Left colon (tissue), 2 donors: ENCODE measurements at regions not wholly inside any gene's neighbourhood (a gene's known extent, or its start where the extent isn't known, plus 50 kb on each side); places are given as distances from the start of the nearest gene placed in this dataset.

ENCODE experiments used
- ATAC-seq: fragments of 200-7000 bp; cut with Tn5 transposase; one replicate; pipeline ENCODE4 v1.9.1; 2020; ENCODE audit warnings: mild to moderate bottlenecking, moderate library complexity
- DNase-seq, 2 donors: peaks; one replicate each; pipeline ENCODE4 v3.0.0-alpha.2; 2020
- intact Hi-C, 2 donors: fragments of 100-400 bp; cut with DNase I in 1 of 2; cut with micrococcal nuclease in 1 of 2; formaldehyde crosslinking; loops; one replicate each; pipeline versions ENCODE4 v1.11.2 to v1.14.0; 2022; cut with DNase I, micrococcal nuclease
- donor health status: DM: no; HTN: no; CAD: no.
- donor health status: DM: yes; HTN: yes; CAD: no.

DNA sequence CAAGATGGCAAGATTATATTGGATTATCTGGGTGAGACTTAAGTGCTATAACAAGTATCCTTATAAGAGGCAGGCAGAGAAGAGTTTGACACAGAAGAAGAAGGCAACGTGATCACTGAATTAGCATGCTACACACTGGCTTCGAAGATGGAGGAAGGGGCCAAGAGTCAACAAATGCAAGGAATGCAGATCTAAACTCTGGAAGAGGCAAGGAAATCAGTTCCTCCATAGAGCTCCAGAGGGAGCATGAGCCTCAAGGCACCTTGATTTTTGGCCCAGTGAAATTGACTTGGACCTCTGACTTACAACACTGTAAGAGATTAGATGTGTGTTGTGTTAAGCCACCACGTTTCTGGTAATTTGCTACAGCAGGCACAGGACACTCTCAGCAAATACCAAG, 536.4 kb upstream of the SEL1L start:
- intact Hi-C loops, result no loop called here
- DNase-seq, result no peak
- ATAC-seq, result no peak

DNA sequence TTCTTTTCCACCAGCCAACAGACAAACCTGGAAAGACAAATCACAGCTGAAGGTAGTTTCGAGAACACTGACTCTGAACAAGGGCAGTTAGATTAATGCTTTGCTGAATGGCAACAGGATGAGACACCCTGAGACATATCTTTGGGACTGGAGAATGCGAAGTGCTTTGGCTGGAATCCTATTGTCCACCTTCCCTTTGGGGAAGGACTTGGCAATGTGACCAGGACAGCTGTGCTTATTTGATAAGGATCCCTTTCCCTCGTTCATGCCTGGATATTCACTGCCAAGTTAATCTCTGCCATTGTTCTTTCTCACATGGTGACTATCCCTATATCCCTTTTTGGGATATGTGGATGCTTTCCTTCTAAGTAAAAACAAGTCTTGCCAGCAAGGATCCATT, 537.1 kb upstream of the SEL1L start:
- ATAC-seq, result no peak
- DNase-seq, result no peak
- intact Hi-C loops, result no loop called here

DNA sequence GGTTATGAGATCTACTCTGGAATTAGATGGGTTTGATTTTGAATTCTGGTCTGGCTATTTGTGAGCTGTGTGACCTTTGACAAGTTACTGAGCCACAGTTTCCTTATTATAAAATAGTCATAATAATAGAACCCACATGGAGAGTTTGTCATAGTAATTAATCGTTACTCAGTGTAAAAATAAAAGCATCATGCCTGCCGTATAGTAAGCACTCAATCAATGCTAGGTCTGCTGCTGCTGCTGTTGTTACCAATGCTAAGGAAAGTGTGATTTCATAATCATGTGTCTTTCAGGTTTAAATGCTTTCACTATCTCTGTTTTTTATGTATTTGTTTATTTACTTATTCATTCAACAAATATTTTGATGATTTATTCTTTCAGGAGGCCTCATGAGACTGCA, 539.9 kb upstream of the SEL1L start:
- no peak for ATAC-seq
- no peak for DNase-seq
- intact Hi-C loops, result no loop called here

DNA sequence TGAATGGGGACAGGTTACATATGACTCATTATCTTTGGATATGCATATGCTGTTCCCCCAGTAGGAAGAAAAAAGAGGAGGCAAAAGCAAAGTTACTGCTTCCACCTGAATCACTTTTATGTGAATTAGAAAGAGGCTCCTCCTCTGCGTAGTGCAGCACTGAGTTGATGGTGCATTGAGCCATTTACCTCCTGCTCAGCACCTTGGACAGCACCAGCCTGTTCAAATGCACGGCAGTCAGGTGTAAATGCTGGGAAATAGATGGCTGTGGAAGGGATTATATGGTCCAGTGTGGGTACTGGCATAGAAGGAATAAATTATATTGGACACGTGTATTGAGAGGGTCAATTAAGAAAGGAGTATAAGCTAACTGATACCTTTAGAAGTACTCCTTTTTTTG, 541.9 kb upstream of the SEL1L start:
- DNase-seq (peak in 1 of 2 donors; percentile 13), ATAC-seq (no peak)
- intact Hi-C loops, result no loop called here

DNA sequence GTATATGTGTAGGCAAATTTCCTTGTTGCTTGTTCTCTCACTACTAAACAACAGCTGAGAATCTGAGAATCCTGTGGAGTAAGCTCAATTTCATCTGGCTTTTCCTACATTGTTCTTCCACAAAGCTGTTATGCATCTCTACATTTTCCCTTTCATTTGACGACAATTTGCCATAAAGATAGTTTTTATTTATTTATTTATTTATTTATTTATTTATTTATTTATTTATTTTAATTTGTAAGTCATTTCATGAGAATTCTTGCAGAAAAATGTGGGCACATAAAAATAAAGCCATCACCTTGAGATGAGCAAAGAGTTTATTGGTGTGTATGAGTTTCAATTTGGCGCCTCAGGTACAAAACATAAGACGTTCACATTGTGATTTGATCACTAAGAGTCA, 545.9 kb upstream of the SEL1L start:
- ATAC-seq (no peak), DNase-seq (no peak)
- intact Hi-C loops, result no loop called here

DNA sequence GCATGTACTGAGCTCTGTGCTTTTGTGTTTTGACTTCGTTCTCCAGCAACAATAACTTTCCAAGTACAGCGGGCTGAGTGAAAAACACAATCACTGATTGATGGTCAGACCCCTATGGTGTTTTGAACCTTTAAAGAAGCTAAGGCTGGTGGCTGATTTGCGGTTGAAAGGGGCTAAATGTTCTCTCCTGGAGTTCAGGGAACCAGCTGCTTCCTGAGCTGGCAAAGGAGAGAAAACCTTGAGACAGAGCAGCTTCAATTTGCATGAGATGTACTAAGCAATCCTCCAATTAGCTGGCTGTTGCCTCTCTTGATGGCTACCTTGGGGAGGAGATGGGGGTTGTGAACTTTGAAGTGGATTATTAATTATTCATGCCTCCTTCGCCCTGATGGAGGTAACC, 546.7 kb upstream of the SEL1L start:
- no peak for ATAC-seq
- no peak for DNase-seq

DNA sequence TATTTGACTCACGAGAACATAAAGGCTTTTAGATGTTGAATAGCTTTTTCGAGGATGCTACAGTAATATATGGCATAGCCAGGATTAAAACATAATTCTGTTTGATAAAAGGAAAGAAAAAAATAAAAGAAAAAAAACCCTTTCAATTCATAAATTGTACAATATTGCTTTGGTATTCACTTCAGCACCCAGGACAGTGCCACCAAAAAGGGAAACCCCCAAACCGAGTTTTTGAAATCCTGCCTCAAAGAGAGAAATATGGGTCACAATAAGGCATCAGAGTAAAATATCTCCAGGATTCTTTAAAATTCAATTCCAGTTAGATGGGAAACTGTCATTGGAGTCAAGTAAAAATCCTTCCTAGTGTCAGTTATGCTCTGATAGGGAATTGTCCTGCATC, 551.2 kb upstream of the SEL1L start:
- ATAC-seq (no peak), DNase-seq (no peak)
- intact Hi-C loops, result no loop called here

More for the DNA sequence above, 546.7 kb upstream of the SEL1L start:
- intact Hi-C loops, result no loop called here

DNA sequence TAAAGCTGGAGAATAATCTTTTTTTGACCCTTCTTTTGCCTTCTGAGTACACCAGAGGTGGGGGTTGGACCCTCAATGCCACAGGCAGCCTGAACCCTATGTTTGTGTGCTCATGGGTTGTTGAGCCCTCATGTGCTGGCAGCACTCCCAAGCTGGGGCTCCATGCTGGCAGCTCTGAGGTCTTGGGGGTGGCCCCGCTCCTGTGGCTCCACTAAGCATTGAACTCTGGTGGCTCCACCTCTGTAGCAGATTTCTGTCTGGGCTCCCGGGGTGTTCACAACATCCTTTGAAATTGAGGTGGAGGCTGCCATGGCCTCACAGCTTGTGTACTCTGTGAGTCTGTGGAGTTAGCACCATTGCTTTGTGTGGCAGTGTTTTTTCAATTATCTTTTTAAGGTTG, 557.4 kb upstream of the SEL1L start:
- intact Hi-C loops, result no loop called here
- DNase-seq (no peak), ATAC-seq (no peak)

DNA sequence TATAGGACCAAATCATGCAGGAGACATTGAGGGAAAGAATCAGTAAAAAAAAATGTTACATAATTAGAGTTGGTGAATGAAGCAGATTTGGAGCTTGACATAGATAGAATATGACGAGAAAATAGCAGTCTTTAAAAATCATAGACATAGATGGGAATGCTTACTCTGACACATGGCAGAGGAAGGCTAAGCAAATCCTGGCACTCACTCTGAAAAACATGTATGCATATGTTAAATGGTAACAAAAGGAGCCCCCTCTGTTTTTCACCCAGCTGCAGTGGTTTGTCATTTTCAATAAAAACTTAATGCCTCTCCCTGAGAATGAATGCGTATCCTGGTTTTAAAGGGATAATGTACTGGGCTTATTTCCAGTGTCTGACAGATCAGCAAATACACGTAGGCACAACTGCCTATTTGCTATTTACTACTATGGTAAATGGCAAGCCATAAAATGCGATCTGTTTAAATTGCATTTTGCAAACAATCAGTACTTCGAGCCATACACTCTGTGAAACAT, 561.2 kb upstream of the SEL1L start:
- ATAC-seq (no peak), DNase-seq (no peak)
- intact Hi-C loops, result no loop called here

DNA sequence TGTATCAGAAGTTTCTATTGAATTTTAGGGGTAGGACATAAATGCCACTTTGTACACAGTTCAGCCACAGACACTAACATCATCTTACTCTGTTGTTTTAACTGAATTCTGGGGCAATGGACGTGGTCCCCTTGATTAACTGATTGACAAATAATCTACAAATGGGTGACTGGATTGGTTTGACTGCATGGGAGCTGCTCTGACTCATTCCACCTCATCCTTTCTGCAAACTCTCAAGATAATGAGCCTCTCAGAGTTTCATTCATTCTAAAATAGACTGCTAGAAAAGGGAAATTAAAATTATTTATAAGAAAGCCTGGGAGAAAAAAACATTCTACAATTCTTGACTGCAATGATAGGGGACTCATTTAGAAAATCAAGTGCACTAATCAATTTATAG, 570.4 kb upstream of the SEL1L start:
- no peak for ATAC-seq
- intact Hi-C loops, result no loop called here
- DNase-seq, result no peak

DNA sequence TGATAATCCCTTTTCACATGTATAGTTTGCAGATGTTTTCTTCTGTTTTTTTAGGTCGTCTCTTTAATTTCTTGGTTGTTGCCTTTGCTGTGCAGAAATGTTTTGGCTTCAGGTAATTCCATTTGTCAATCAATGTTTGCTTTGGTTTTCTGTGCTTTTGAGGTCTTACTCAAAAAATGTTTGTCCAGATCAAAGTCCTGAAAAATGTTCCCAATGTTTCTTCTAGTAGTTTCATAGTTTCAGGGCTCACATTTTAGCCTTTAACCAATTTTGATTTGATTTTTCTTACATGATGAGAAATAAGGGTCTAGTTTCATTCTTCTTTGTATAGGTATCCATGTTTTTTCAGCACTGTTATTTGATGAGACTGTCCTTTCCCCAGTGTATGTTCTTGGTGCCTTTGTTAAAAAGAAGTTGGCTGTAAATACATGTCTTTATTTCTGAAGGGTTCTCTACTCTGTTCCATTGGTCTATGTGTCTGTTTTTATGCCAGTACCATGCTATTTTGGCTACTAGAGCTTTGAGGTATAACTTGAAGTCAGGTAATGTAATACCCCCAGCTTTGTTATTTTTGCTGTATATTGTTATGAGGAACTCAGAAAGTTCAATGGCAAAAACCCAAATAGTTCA, 578.7 kb upstream of the SEL1L start:
- intact Hi-C loops, result no loop called here
- DNase-seq (no peak), ATAC-seq (no peak)

DNA sequence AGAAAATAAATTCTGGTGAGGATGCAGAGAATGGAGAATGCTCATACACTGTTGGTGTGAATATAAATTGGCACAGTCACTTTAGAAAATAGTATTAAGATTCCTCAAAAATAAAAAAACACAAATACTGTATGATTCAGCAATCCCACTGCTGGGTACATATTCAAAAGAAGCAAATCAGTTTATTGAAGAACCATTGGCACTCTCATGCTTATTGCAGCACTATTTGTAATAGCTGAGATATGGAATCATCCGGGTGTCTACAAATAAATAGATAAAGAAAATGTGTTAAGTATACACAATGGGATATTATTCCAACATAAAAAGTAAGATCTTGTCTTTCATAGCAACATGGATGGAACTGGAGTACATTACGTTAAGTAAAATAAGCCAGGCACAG, 579.4 kb upstream of the SEL1L start:
- DNase-seq, result no peak
- intact Hi-C loops, result no loop called here
- no peak for ATAC-seq

DNA sequence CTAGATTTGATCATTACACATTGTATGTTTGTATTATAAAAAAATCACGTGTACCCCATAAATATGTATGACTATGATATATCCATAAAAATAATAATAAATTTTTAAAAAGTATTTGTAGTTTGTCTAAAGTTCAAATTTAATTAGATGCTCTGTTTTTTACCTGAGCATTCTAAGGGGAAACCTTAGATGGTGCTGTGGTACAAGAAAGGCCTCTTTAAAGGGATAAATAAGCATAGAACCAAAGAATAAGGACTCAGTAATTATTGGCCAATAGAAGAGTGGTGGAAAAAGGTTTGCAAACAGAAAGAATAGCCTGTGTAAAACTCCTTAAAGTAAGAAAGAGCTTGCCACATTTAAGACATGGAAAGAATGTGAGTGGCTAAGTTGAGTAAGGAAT, 580.1 kb upstream of the SEL1L start:
- intact Hi-C loops, result no loop called here
- no peak for DNase-seq
- no peak for ATAC-seq

DNA sequence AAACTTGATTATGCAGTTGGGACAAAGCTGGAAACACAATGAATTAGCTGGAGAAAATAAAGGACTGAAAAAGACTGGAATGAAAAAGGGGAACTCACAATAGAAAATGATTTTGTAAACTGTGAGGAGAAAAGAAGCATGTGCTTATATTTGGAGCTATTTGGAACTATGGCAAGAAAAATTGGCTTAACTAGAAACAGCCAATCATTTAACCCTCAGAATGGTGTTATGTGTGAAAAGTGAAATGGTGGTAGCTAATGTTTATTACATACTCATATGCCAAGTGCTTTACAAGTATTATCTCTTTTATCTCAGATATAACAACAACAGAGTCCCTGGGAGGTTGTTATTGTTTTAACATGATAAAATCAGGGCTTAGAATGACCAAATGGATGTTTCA, 583.1 kb upstream of the SEL1L start:
- intact Hi-C loops, result no loop called here
- ATAC-seq (no peak), DNase-seq (no peak)

DNA sequence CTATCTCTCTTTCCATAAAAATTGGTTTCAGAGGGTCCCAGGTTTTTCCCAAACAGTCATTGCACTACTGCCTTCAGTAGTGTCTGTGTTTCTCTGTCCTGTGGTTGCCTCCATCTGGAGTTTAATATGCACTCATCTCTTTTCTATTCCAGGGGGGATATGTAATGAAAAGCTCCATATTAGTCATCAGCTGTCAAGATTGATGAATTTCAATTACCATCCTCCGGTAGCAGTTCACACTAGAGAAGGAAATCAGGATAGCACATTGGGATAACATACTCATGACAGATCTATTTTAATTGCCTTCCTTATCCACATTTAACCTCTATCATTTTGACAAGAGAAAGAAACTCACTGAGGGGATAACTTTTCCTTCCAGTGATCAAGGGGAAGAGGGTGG, 589.0 kb upstream of the SEL1L start:
- intact Hi-C loops, result no loop called here
- DNase-seq (no peak), ATAC-seq (no peak)

DNA sequence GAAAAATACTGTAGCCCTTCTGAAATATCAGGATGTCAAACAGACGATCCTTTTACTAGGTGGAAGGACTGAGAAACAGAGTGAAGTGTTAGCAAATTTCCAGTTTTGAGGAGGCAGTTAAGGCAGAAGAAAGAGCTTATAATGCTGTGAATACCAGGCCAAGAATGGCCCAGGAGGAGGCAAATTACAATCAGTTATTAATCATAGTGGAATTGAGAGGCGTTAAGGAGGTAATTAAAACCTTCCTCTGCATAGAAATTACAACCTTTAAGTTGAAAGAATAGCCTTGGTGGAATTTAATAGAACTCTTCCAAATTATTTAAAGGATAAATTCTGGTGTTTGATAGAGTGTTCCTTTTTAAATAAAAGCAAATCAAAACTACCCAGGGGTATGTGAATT, 590.9 kb upstream of the SEL1L start:
- DNase-seq (no peak), ATAC-seq (no peak)
- intact Hi-C loops, result no loop called here

DNA sequence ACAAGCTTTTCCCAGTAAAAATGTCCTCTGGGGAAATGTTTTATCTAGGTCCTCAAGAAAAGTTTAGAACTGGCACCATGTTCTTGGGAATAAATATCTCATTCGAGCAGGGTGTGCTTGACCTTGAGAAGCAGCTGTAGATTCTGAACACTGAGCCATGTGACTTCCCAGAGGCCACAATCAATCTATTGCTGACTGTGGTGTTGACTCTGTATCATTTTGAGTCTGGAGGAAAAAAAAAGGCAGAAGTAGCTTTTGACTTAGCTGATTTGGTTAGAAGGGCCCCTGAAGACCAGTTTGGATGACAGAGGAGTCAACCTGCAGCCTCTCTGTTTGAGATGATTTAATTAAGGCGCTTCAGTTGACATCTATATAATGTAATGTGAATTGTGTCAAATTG, 592.4 kb upstream of the SEL1L start:
- intact Hi-C loops, result no loop called here
- no peak for DNase-seq
- ATAC-seq, result no peak

DNA sequence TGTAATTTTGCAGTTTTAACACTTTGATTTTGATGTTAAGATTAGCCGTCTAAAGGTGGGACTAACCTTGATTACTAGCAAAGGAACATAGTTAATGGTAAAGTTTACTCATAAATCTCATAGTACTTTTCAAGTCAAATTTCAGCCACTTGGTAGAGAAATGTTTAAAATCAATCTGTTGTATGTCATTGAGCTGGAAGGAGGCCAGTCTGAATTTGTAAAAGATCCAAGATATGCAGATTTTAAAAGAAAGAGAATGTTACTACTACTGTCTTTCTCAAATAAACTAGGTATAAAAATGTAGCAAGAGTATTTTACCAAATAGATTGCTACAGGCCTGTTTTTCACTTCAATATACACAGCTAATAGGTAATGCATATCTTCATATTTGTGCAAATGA, 600.8 kb upstream of the SEL1L start:
- ATAC-seq, result no peak

DNA sequence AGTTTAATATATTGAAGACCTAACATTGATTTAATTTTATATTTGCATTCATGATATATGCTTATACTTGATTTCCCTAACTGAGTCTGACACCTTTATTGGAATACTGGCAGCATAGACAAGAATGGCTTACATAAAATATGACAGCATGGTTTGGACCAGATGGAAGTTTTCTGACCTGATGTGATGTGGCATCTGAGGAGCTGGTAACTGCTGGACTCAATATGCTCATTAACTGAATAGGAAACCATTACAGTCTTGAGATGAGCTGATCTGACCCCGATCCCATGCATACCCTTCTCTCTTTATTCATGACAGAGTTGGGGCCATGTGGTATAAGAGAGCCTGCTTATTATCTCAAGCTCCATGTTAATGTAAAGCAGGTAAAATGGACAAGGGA, 604.8 kb upstream of the SEL1L start:
- no peak for ATAC-seq
- DNase-seq, result no peak
- intact Hi-C loops, result no loop called here

More for the DNA sequence above, 600.8 kb upstream of the SEL1L start:
- intact Hi-C loops, result no loop called here
- DNase-seq, result no peak

DNA sequence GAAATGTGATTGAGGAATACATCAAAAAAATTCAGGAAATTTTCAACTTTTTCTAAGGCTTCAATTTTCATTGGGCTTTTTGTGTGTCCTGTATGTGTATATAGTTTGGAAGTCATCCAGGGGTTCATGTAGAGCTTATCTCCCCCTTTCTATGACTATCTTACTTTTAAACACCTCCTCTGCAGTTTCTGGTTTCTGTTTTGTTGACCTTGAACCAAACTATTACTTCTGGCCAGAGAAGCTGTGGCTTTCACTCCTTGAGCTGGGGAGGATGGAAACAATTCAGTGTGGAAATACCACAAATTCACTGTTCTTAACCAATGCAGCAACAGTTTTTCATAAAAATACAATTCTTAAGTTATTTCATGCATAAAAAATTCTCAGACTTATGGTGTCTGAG, 613.2 kb upstream of the SEL1L start:
- intact Hi-C loops, result no loop called here
- ATAC-seq, result no peak
- no peak for DNase-seq

DNA sequence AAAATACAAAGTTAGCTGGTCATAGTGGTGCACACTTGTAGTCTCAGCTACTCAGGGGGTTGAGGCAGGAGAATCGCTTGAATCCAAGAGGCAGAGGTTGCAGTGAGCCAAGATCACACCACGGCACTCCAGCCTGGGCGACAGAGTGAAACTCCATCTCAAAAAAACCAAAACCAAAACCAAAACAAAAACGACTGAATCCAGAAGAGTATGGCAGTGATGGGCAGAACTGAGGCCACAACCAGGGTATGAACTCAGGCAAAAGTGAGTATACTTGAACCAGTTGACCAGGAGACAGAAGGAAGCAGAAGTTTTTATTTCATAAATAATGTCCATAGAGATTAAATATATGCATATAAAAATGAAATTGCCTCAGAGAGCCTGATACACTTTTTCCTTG, 620.0 kb upstream of the SEL1L start:
- ATAC-seq (no peak), DNase-seq (no peak)
- intact Hi-C loops, result no loop called here

DNA sequence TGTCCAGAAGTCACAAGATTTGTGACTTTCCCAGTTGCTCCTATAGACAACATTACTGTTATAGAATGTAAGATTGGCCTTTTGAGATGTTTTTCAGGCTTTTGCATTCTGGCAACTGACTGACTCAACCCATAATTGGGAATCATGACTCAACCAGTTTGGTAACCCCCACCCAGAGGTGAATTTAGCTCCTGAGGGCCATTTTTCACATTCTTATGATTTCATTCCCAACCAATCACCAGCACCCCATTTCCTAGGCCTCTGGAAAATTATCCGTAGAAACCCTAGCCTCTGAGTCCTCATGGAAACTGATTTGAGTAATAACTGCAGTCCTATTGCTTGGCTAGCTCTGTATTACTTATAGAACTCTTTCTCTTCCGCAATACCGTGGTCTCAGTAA, 626.0 kb upstream of the SEL1L start:
- intact Hi-C loops, result no loop called here
- DNase-seq (no peak), ATAC-seq (no peak)
